ENCODE measurements at regions not wholly inside any gene's neighbourhood (a gene's known extent, or its start where the extent isn't known, plus 50 kb on each side); places are given as distances from the start of the nearest gene placed in this dataset.
"Not testable (repeated sequence)": the region's sequence is repeated elsewhere in the genome, so short reads cannot be mapped to it uniquely, and the experiment has no call there.

DNA sequence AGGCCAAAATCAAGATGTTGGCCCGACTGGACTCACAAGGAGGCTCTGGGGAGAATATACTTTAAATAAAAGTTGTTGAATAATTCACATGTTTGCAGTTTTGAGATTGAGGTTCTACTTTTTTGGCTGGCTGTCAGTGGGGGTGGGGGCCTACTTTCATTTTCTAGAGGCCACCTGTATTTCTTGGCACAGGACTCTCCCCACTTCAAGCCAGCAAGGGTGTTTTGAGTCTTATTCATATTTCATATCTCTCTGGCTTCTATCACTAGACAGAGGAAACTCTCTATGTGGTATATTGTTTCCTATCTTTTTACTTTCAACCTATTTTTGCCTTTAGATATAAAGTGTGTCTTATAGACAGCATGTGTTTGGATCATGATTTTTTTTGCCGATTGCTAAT lies 266.4 kb downstream of the PRR32 start:
- Mint-ChIP-seq H3K4me1 (no peaks in the 10 kb centered on the region), H3K36me3 (no peaks in the 10 kb centered on the region), H3K27me3 (no peaks in the 10 kb centered on the region), H3K27ac (no peak overlapping the region), H3K9me3 (ENCODE audit: low read depth) (no peaks in the 10 kb centered on the region), H3K4me3 (no peak overlapping the region)
- CTCF ChIA-PET, result no interaction called here
- DNase-seq (no peak), ATAC-seq (no peak)

DNA sequence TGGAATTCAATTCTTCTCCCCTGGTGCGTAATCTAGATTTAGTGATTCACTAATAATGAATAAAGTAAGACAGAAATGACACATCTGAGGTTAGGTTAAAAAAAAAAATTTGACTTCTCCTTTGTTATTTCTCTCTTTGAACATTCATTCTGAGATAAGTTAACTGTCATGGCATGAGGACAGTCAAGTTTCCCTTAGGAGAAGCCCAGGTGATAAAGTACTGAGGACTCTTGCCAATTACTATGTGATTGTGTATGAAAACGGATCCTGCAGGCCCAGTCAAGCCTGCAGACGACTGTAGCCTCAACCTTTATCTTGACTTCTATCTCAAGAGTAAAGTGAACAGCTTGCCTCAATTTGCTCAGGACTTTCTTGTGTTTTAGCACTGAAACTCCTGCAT lies 293.2 kb downstream of the PRR32 start:
- no peak for DNase-seq
- Mint-ChIP-seq H3K36me3 (no peaks in the 10 kb centered on the region), H3K4me3 (no peak overlapping the region), H3K9me3 (ENCODE audit: low read depth) (no peaks in the 10 kb centered on the region), H3K27ac (no peak overlapping the region), H3K4me1 (no peaks in the 10 kb centered on the region), H3K27me3 (no peaks in the 10 kb centered on the region)
- no peak for ATAC-seq
- CTCF ChIA-PET, result no interaction called here

DNA sequence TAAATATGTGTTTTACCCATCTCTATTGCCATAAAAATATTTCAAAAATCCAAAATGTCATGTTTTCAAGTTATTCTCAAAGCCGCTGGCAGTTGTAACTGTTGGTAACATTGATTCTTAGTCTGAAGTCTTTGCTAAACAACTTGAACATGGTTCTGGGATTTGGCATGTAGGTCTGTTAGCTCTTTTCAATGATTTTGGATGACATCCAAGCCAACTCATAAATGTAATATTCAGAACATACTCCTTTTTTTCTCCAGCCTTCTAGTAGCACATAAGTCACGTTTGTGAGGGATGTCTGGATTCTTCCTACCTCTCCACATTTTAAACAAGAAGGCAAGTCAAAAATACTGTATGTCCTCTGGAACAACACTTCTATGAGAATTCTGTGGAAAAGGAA lies 305.3 kb downstream of the PRR32 start:
- H3K27ac Mint-ChIP-seq, result no peak overlapping the region
- CTCF ChIA-PET, result no interaction called here

DNA sequence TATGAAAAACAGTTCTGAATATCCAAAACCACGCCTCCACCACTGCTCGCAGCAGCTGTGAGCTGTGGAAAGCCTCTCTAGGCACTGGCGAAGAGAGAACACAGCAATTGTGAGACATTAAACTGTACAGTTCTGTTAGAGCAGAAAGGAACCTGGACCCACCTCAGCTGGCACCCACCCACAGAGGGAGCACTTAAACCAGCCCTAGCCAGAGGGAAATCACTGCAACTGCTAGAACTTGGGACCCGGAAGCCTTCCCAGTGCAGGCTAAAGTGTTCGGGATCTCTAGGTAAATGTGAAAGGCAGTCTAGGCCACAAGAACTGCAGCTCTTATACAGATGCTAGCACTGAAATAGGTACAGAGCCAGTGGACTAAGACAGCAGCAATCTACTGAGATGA lies 308.8 kb downstream of the PRR32 start:
- Mint-ChIP-seq H3K36me3 (no peaks in the 10 kb centered on the region), H3K27ac (no peak overlapping the region), H3K4me1 (no peaks in the 10 kb centered on the region), H3K4me3 (no peak overlapping the region), H3K27me3 (no peaks in the 10 kb centered on the region), H3K9me3 (ENCODE audit: low read depth) (no peaks in the 10 kb centered on the region)
- CTCF ChIA-PET, result no interaction called here
- DNase-seq (no peak), ATAC-seq (no peak)

More for the DNA sequence above, 305.3 kb downstream of the PRR32 start:
- Mint-ChIP-seq H3K36me3 (no peaks in the 10 kb centered on the region), H3K4me1 (no peaks in the 10 kb centered on the region), H3K4me3 (no peak overlapping the region), H3K9me3 (ENCODE audit: low read depth) (no peaks in the 10 kb centered on the region), H3K27me3 (no peaks in the 10 kb centered on the region)
- ATAC-seq (no peak), DNase-seq (no peak)

DNA sequence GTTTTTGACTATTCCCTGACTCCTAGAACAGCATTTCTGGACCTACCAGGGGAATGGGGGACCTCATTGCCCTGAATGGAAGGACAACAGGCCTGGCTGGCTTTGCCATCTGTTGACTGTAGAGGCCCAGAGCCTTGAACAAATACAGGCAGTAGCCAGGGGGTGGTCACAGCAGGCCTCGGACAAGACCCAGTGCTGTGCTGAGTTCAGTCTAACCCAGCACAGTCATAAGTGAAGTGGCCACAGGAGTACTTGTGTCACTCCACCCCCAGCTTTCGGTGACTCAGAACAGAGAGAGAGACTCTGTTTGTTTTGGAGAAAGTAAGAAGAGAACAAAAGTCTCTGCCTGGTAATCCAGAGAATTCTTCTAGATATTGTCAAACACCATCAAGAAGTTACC lies 310.0 kb downstream of the PRR32 start:
- H3K9me3 Mint-ChIP-seq (ENCODE audit: low read depth), result no peaks in the 10 kb centered on the region
- H3K4me3 Mint-ChIP-seq, result no peak overlapping the region
- no peak for DNase-seq
- ATAC-seq, result no peak
- no peak overlapping the region for H3K27ac Mint-ChIP-seq
- CTCF ChIA-PET, result no interaction called here
- no peaks in the 10 kb centered on the region for H3K36me3 Mint-ChIP-seq
- H3K27me3 Mint-ChIP-seq, result no peaks in the 10 kb centered on the region
- no peaks in the 10 kb centered on the region for H3K4me1 Mint-ChIP-seq

DNA sequence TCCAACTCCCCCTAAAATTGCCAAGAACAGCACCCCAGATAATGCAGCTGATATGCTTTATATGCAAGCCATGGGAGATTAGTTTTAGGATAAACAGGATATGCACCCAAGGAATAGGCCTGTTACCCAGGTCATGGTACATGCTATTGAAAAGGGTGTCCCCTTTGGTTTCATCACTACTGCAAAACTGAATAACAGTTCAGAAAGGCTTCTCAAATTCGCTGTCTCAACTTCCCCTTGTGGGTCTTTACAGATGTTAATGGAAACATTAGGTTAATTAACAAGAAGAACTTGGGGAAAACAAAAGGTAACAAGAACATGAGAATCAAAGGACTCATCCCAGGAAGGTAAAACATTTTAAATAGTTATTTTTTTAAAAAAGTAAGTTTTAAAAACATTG lies 318.7 kb downstream of the PRR32 start:
- CTCF ChIA-PET, result no interaction called here
- no peaks in the 10 kb centered on the region for H3K9me3 Mint-ChIP-seq (ENCODE audit: low read depth)
- H3K36me3 Mint-ChIP-seq, result no peaks in the 10 kb centered on the region
- H3K4me1 Mint-ChIP-seq, result no peaks in the 10 kb centered on the region
- DNase-seq (no peak), ATAC-seq (no peak)
- H3K27ac Mint-ChIP-seq, result no peak overlapping the region
- no peak overlapping the region for H3K4me3 Mint-ChIP-seq
- no peaks in the 10 kb centered on the region for H3K27me3 Mint-ChIP-seq

DNA sequence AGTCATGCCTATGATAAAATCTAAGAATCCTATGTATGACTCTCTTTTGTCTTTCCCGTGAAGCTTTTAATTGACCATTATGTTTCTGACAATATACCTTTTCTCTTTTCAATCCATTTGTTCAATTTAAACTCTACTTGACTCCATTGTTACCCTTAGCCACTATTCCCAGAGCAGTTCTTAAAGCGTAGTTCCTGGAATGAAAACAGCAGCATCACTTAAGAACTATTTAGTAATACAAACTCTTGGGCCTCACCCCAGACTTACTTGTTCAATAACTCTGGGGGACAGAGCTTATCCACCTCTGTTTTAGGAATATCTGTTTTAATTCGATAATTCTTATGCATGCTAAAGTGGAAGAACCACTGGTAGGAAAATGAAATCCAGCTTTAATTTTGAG lies 358.4 kb downstream of the PRR32 start:
- no peak for DNase-seq
- Mint-ChIP-seq H3K4me1 (no peaks in the 10 kb centered on the region), H3K27me3 (no peaks in the 10 kb centered on the region), H3K4me3 (no peak overlapping the region), H3K36me3 (no peaks in the 10 kb centered on the region), H3K9me3 (ENCODE audit: low read depth) (no peaks in the 10 kb centered on the region), H3K27ac (no peak overlapping the region)
- no peak for ATAC-seq
- CTCF ChIA-PET, result no interaction called here

DNA sequence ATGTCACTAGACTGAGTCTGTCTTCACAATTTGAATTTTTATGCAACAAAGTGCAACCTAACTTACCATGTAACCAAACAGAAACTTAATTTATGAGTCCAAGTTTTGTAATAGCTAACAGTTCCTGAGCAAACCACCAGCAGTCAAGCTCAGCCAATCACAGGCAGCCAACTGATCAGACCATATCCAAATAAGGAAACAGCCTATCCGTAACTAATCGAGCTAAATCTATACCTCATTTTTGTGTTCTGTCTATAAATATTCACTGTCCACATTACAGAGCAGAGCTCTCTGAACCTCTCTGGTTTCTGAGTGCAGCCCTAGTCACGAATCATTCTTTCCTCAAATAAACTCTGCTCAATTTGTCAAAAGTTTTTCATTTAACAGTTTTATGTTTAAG lies 367.6 kb downstream of the PRR32 start:
- Mint-ChIP-seq H3K36me3 (no peaks in the 10 kb centered on the region), H3K27me3 (no peaks in the 10 kb centered on the region), H3K27ac (no peak overlapping the region), H3K4me1 (no peaks in the 10 kb centered on the region), H3K4me3 (no peak overlapping the region), H3K9me3 (ENCODE audit: low read depth) (peaks cover 2% of the 10 kb centered on the region)
- ATAC-seq (no peak), DNase-seq (no peak)
- CTCF ChIA-PET, result no interaction called here

DNA sequence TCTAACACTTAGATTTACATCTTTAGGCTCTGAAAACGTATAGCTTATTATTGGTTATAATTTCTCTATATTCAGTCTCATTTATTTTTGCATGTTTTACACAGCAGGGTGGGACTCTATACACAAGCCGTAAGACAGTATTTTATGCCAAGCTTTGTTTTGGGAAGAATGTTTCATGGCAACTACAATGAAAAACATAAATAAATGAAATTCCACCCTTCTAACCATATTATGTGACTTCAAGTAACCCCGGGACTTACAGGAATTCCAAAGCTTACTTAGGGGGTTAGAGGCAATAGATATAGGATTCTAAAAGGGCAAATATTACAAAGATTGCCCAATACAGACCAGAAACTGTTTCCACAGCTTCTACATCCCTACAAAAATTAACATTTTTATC lies 370.9 kb downstream of the PRR32 start:
- no peak overlapping the region for H3K27ac Mint-ChIP-seq
- H3K36me3 Mint-ChIP-seq, result no peaks in the 10 kb centered on the region
- DNase-seq, result no peak
- no peaks in the 10 kb centered on the region for H3K4me1 Mint-ChIP-seq
- no peaks in the 10 kb centered on the region for H3K27me3 Mint-ChIP-seq
- CTCF ChIA-PET, result no interaction called here
- H3K4me3 Mint-ChIP-seq, result no peak overlapping the region
- ATAC-seq, result no peak
- peaks cover 2% of the 10 kb centered on the region for H3K9me3 Mint-ChIP-seq (ENCODE audit: low read depth)

DNA sequence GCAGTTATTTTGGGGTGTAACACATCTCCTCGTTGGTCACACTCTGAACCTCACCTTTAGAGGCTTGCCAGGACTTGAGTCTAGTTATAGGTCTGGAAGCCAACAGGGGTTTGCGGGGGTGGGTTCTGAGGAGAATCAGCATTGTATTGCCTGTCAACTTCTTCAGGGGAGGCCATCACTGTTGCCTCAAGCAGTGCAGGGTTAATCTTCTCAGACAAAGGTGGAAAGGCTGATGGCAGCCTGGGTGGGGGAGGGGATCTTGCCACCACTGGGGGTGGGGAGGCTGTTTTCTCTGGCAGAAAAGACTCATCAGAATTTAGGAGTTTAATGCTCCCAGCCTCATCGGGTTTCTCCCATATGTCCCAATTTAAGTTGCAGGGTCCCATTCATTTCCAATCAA lies 387.8 kb downstream of the PRR32 start:
- CTCF ChIA-PET, result no interaction called here
- Mint-ChIP-seq H3K27ac (no peak overlapping the region), H3K4me1 (no peaks in the 10 kb centered on the region), H3K27me3 (no peaks in the 10 kb centered on the region), H3K9me3 (ENCODE audit: low read depth) (no peaks in the 10 kb centered on the region), H3K4me3 (no peak overlapping the region), H3K36me3 (no peaks in the 10 kb centered on the region)
- ATAC-seq (no peak), DNase-seq (no peak)

DNA sequence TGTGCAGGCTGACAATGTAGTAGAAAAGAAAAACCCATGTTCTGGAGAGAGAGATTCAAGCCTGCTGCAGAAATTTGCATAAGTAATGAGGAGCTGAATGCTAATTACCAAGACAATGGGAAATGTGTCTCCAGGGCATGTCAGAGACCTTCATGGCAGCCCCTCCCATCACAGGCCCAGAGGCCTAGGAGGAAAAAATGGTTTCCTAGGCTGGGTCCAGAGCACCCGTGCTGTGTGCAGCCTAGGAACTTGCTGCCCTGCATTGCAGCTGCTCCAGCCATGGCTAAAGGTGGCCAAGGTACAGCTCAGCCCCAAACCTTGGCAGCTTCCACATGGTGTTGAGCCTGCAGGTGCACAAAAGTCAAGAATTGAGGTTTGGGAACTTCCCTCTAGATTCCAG lies 402.3 kb downstream of the PRR32 start:
- H3K4me1 Mint-ChIP-seq; DNase-seq; H3K4me3 Mint-ChIP-seq; CTCF ChIA-PET; ATAC-seq; H3K9me3 Mint-ChIP-seq (ENCODE audit: low read depth); H3K27ac Mint-ChIP-seq; H3K27me3 Mint-ChIP-seq; H3K36me3 Mint-ChIP-seq: not testable (repeated sequence)

DNA sequence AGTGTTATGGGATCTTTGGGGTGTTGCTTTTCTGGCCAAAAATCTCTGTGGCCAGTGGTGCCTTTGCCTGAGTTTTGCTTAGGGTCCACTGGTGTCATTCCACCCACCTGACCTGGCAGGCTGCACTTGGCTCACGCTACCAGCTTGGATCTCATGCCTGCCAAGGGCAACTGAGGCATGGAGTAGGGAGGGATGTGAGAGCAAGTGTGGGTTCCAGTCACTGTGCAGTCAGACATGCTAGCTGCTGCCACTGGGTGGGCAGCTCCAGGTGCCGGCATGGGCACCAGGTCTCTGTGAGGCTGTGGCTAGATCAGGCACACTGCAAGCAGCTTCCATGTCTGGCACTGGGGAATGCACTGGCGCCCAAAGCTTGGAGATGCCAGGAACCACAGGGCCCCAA lies 424.1 kb downstream of the PRR32 start:
- Mint-ChIP-seq H3K27me3 (no peaks in the 10 kb centered on the region), H3K36me3 (no peaks in the 10 kb centered on the region), H3K27ac (no peak overlapping the region), H3K9me3 (ENCODE audit: low read depth) (no peaks in the 10 kb centered on the region), H3K4me3 (no peak overlapping the region), H3K4me1 (no peaks in the 10 kb centered on the region)
- ATAC-seq (no peak), DNase-seq (no peak)
- CTCF ChIA-PET, result no interaction called here

DNA sequence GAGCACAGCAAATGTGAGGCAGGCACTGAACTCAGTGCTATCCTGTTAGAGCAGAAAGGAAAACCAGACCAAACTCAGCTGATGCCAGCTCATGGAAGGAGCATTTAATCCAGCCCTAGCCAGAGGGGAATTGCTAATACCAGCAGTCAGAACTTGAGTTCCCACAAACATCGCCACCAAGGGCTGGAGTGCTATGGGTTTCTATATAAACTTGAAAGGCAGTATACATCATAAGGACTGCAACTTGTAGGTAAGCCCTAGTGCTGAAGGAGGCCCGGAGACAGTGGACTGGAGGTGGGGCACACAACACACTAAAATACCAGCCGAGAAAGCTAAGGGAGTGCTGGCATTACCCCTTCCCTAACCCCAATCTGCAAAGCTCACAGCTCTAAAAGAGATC lies 440.2 kb downstream of the PRR32 start:
- H3K36me3 Mint-ChIP-seq, result no peaks in the 10 kb centered on the region
- H3K27me3 Mint-ChIP-seq, result no peaks in the 10 kb centered on the region
- H3K4me3 Mint-ChIP-seq, result no peak overlapping the region
- CTCF ChIA-PET, result no interaction called here
- no peak for ATAC-seq
- no peaks in the 10 kb centered on the region for H3K9me3 Mint-ChIP-seq (ENCODE audit: low read depth)
- no peak overlapping the region for H3K27ac Mint-ChIP-seq
- no peak for DNase-seq
- H3K4me1 Mint-ChIP-seq, result no peaks in the 10 kb centered on the region

DNA sequence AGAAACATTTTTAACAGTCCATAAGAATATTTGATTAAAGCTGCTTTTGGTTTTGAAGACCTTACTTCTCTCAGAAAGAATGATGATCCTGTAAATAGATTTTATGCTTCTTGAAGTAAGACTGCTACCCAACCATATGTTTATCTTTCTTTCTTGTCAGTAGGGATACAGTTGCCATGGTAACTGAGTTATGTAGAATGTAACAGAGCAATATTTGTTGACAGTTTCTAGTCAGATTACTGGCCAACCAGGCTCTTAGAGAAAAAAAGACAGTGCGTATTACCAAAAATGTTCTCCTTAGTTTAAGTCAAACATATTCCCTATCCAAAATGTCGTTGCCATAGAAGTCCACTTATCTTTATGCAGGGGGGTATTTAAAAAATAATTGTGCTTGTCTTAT lies 456.8 kb downstream of the PRR32 start:
- Mint-ChIP-seq H3K4me1 (no peaks in the 10 kb centered on the region), H3K36me3 (no peaks in the 10 kb centered on the region), H3K4me3 (no peak overlapping the region), H3K27me3 (no peaks in the 10 kb centered on the region), H3K9me3 (ENCODE audit: low read depth) (peaks cover 3% of the 10 kb centered on the region), H3K27ac (no peak overlapping the region)
- DNase-seq (no peak), ATAC-seq (no peak)
- CTCF ChIA-PET, result no interaction called here

DNA sequence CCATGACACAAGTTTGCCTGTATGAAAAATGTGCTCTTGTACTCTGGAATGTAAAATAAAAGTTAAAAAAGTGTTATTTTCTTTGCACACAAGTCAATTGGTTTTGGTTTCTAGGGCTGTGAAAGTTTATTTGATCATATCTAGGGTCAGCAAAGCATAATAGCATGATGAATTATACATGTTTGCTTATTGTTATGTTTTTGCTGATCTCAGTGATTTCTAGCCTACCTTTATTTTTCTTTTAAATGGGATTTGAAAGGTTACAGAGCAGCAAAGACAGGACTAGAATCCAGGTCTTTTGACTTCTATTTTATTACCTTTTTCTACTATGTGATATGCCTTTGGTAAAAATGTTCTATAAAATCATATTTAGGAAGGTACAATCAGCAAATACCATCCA lies 481.0 kb downstream of the PRR32 start:
- Mint-ChIP-seq H3K27ac (no peak overlapping the region), H3K4me3 (no peak overlapping the region), H3K9me3 (ENCODE audit: low read depth) (no peaks in the 10 kb centered on the region), H3K27me3 (no peaks in the 10 kb centered on the region), H3K4me1 (no peaks in the 10 kb centered on the region), H3K36me3 (no peaks in the 10 kb centered on the region)
- DNase-seq (no peak), ATAC-seq (no peak)
- CTCF ChIA-PET, result no interaction called here

All from activated CD8-positive, alpha-beta memory T cell treated with anti-CD3 and anti-CD28 coated beads, Interleukin-2, amount 10 ng/mL, durations not matched to agents 7 days and 5 days (primary cell).